HEK293 (cell line): ENCODE measurements at regions not wholly inside any gene's neighbourhood (a gene's known extent, or its start where the extent isn't known, plus 50 kb on each side); places are given as distances from the start of the nearest gene placed in this dataset.
"Not testable (repeated sequence)": the region's sequence is repeated elsewhere in the genome, so short reads cannot be mapped to it uniquely, and the experiment has no call there.

Experiments used
- CTCF ChIA-PET: fragments of 350-600 bp; formaldehyde crosslinking; extraction: SDS; loops from one replicate; lab custom pipeline; 2021; ENCODE audit warnings: antibody characterized with exemption; lab: Yijun Ruan, JAX
- POLR2A ChIA-PET: fragments of 300-600 bp; formaldehyde crosslinking; extraction: SDS; loops from one replicate; lab custom pipeline; 2020; ENCODE audit warnings: antibody characterized with exemption, inconsistent platforms; lab: Yijun Ruan, JAX
- H3K27ac ChIP-seq: fragments of 200-500 bp; sonication (Bioruptor generic); 2 replicates; pipeline ENCODE4 v1.5.1; 2014; ENCODE audit warnings: low read depth, low read length, control low read depth, inconsistent platforms; ENCODE audit errors: extremely low read depth
- H3K36me3 ChIP-seq, 2 experiments: fragments of 200-500 bp in 1 of 2; sonication (Bioruptor generic) in 1 of 2; 1 replicate in 1 of 2; 2 replicates in 1 of 2; pipeline ENCODE4 v1.5.1; 2014 to 2017; ENCODE audit warnings: inconsistent platforms in 2 of 2, low read length in 2 of 2; ENCODE audit not compliant: control insufficient read depth in 2 of 2, insufficient read depth in 1 of 2
- H3K4me1 ChIP-seq: fragments of 200-500 bp; sonication (Bioruptor generic); 2 replicates; pipeline ENCODE4 v1.5.1; 2014; ENCODE audit warnings: mild to moderate bottlenecking, low read length, inconsistent platforms; ENCODE audit not compliant: control insufficient read depth, insufficient read depth
- H3K4me3 ChIP-seq: 2 replicates; pipeline ENCODE4 v1.5.1; 2011; ENCODE audit warnings: low read depth, mild to moderate bottlenecking, control low read depth, low read length, moderate library complexity
- H3K9me3 ChIP-seq: fragments of 200-500 bp; sonication (Bioruptor generic); 2 replicates; pipeline ENCODE4 v1.5.1; 2014; ENCODE audit warnings: low read depth, low read length, inconsistent platforms; ENCODE audit not compliant: control insufficient read depth, insufficient read depth
- AEBP2 ChIP-seq: fragments of 450-650 bp; formaldehyde crosslinking; IDR thresholded peaks from 2 replicates; pipeline ENCODE4 v1.5.1; 2016; ENCODE audit warnings: missing biosample characterization, missing genetic modification characterization, borderline replicate concordance
- ATF2 ChIP-seq: fragments of 450-650 bp; formaldehyde crosslinking; IDR thresholded peaks from 2 replicates; pipeline ENCODE4 v1.5.1; 2016; ENCODE audit warnings: missing biosample characterization, missing genetic modification characterization, low read depth
- FEZF1 ChIP-seq: fragments of 450-650 bp; formaldehyde crosslinking; IDR thresholded peaks from 2 replicates; pipeline ENCODE4 v1.5.1; 2016; ENCODE audit warnings: missing biosample characterization, missing genetic modification characterization
- GFI1B ChIP-seq: fragments of 450-650 bp; formaldehyde crosslinking; IDR thresholded peaks from 2 replicates; pipeline ENCODE4 v1.5.1; 2016; ENCODE audit warnings: missing biosample characterization, missing genetic modification characterization
- SCRT1 ChIP-seq: fragments of 450-650 bp; formaldehyde crosslinking; IDR thresholded peaks from 2 replicates; pipeline ENCODE4 v1.5.1; 2016; ENCODE audit warnings: missing biosample characterization, missing genetic modification characterization, borderline replicate concordance
- SCRT2 ChIP-seq: fragments of 450-650 bp; formaldehyde crosslinking; IDR thresholded peaks from 2 replicates; pipeline ENCODE4 v1.5.1; 2016; ENCODE audit warnings: missing biosample characterization, missing genetic modification characterization
- ZIC2 ChIP-seq: fragments of 450-650 bp; formaldehyde crosslinking; IDR thresholded peaks from 2 replicates; pipeline ENCODE4 v1.5.1; 2016; ENCODE audit warnings: missing biosample characterization, missing genetic modification characterization
- ZNF214 ChIP-seq: fragments of 450-650 bp; formaldehyde crosslinking; IDR thresholded peaks from 2 replicates; pipeline ENCODE4 v1.5.1; 2017; ENCODE audit warnings: missing biosample characterization, mild to moderate bottlenecking, missing genetic modification characterization, borderline replicate concordance
- ZNF24 ChIP-seq: fragments of 450-650 bp; formaldehyde crosslinking; IDR thresholded peaks from 2 replicates; pipeline ENCODE4 v1.5.1; 2016; ENCODE audit warnings: missing biosample characterization, missing genetic modification characterization
- ZNF266 ChIP-seq: fragments of 450-650 bp; formaldehyde crosslinking; IDR thresholded peaks from 2 replicates; pipeline ENCODE4 v1.5.1; 2016; ENCODE audit warnings: missing biosample characterization, missing genetic modification characterization, low read depth
- ZNF280C ChIP-seq: fragments of 450-650 bp; formaldehyde crosslinking; IDR thresholded peaks from 2 replicates; pipeline ENCODE4 v1.5.1; 2016; ENCODE audit warnings: missing biosample characterization, missing genetic modification characterization
- ZNF416 ChIP-seq: fragments of 450-650 bp; formaldehyde crosslinking; IDR thresholded peaks from 2 replicates; pipeline ENCODE4 v1.5.1; 2016; ENCODE audit warnings: missing biosample characterization, missing genetic modification characterization
- ZNF488 ChIP-seq: fragments of 450-650 bp; formaldehyde crosslinking; IDR thresholded peaks from 2 replicates; pipeline ENCODE4 v1.5.1; 2016; ENCODE audit warnings: missing biosample characterization, missing genetic modification characterization
- ZNF580 ChIP-seq: fragments of 450-650 bp; formaldehyde crosslinking; IDR thresholded peaks from 2 replicates; pipeline ENCODE4 v1.5.1; 2016; ENCODE audit warnings: missing biosample characterization, missing genetic modification characterization
- ZNF596 ChIP-seq: fragments of 450-650 bp; IDR thresholded peaks from 2 replicates; pipeline ENCODE4 v1.5.0; 2018; ENCODE audit warnings: missing biosample characterization, mild to moderate bottlenecking, missing genetic modification characterization, moderate library complexity
- ZNF670 ChIP-seq: fragments of 450-650 bp; formaldehyde crosslinking; IDR thresholded peaks from 2 replicates; pipeline ENCODE4 v1.5.1; 2016; ENCODE audit warnings: missing biosample characterization, missing genetic modification characterization, low read depth
- ZNF692 ChIP-seq: fragments of 450-650 bp; formaldehyde crosslinking; IDR thresholded peaks from 2 replicates; pipeline ENCODE4 v1.5.1; 2016; ENCODE audit warnings: missing biosample characterization, missing genetic modification characterization
- ZSCAN23 ChIP-seq: fragments of 450-650 bp; formaldehyde crosslinking; IDR thresholded peaks from 2 replicates; pipeline ENCODE4 v1.5.1; 2016; ENCODE audit warnings: missing biosample characterization, missing genetic modification characterization
- ZSCAN30 ChIP-seq: fragments of 450-650 bp; IDR thresholded peaks from 2 replicates; pipeline ENCODE4 v1.5.1; 2018; ENCODE audit warnings: missing biosample characterization, mild to moderate bottlenecking, missing genetic modification characterization, moderate library complexity
- ZSCAN5A ChIP-seq: fragments of 450-650 bp; formaldehyde crosslinking; IDR thresholded peaks from 2 replicates; pipeline ENCODE4 v1.5.1; 2016; ENCODE audit warnings: missing biosample characterization, missing genetic modification characterization

GRCh38 chrX:18075603-18076002 lies 145.1 kb downstream of the BEND2 start (continued):
- TF ChIP-seq ZNF580 (tag by site-specific recombination) (no peak), ZSCAN30 (no peak), ZNF488 (tag by site-specific recombination) (no peak), ZNF416 (tag by site-specific recombination) (no peak), ZNF670 (tag by site-specific recombination) (no peak), ZSCAN5A (no peak)

GRCh38 chrX:18068045-18068444 lies 152.6 kb downstream of the BEND2 start:
- CTCF ChIA-PET, H3K27ac ChIP-seq: not testable (repeated sequence)

GRCh38 chrX:18065956-18066355 lies 154.7 kb downstream of the BEND2 start:
- Histone ChIP-seq H3K4me1 (no peaks in the 10 kb centered on the region), H3K4me3 (no peak overlapping the region), H3K36me3 (no peaks in the 10 kb centered on the region), H3K9me3 (no peaks in the 10 kb centered on the region), H3K27ac (no peak overlapping the region)
- TF ChIP-seq ZIC2 (tag by site-specific recombination) (0 out of 2 replicates have a peak, but pooled peaks have one; percentile 11), ZNF596 (tag by site-specific recombination) (no peak), FEZF1 (tag by site-specific recombination) (no peak), ZNF24 (tag by site-specific recombination) (no peak), ZNF214 (tag by site-specific recombination) (no peak)
- CTCF ChIA-PET: interaction anchor here (0.7 kb wide), 1 partner anchor 144 kb away, joined by 3 read pairs; no protein-coding TSS in a partner anchor
- POLR2A ChIA-PET: no interaction called here

More at GRCh38 chrX:18068045-18068444, 152.6 kb downstream of the BEND2 start:
- not testable (repeated sequence) for H3K4me3 ChIP-seq, H3K9me3 ChIP-seq
- TF ChIP-seq SCRT1 (peak; percentile 64; the same call in 1 of the 2 replicates), SCRT2 (tag by site-specific recombination) (peak; percentile 56)
- TF ChIP-seq, all 188 proteins: peak for 2; not testable (repeated sequence) for 186
- H3K4me1 ChIP-seq, POLR2A ChIA-PET, H3K36me3 ChIP-seq: not testable (repeated sequence)

GRCh38 chrX:18051690-18052089 lies 169.0 kb downstream of the BEND2 start:
- no peaks in the 10 kb centered on the region for H3K4me1 ChIP-seq
- H3K27ac ChIP-seq: no peak overlapping the region
- H3K4me3 ChIP-seq: no peak overlapping the region
- ChIA-PET POLR2A (no interaction called here), CTCF (no interaction called here)
- peaks cover 0 to 3% of the 10 kb centered on the region in 2 experiments; a peak in 1 of 3 replicates for H3K36me3 ChIP-seq
- H3K9me3 ChIP-seq: no peaks in the 10 kb centered on the region
- TF ChIP-seq ZNF266 (tag by site-specific recombination): no peak
- TF ChIP-seq GFI1B (tag by site-specific recombination): no peak
- TF ChIP-seq AEBP2 (tag by site-specific recombination): no peak
- no peak for TF ChIP-seq ZSCAN23 (tag by site-specific recombination)
- no peak for TF ChIP-seq ZNF692 (tag by site-specific recombination)
- TF ChIP-seq ZNF24 (tag by site-specific recombination): no peak
- TF ChIP-seq ATF2 (tag by site-specific recombination): no peak
- TF ChIP-seq ZNF280C (tag by site-specific recombination): no peak
